ENCODE measurements at regions not wholly inside any gene's neighbourhood (a gene's known extent, or its start where the extent isn't known, plus 50 kb on each side); places are given as distances from the start of the nearest gene placed in this dataset.

GRCh38 chr10:131802156-131802915 lies 98.5 kb upstream of the PPP2R2D start:
- no peak for TF ChIP-seq CTCF (IDR thresholded peaks at IDR 0.05)

GRCh38 chr10:131802996-131803395 lies 97.8 kb upstream of the PPP2R2D start:
- no peak for TF ChIP-seq CTCF (IDR thresholded peaks at IDR 0.05)

- TF ChIP-seq CTCF (IDR thresholded peaks at IDR 0.05) = no peak
These were observed 96.9 kb upstream of the PPP2R2D start for GRCh38 chr10:131803860-131804425.

GRCh38 chr10:131804551-131805295 lies 96.1 kb upstream of the PPP2R2D start:
- no peak for TF ChIP-seq CTCF (IDR thresholded peaks at IDR 0.05)

GRCh38 chr10:131805696-131806095 lies 95.1 kb upstream of the PPP2R2D start:
- TF ChIP-seq CTCF (IDR thresholded peaks at IDR 0.05) = no peak

GRCh38 chr10:131806146-131806545 lies 94.7 kb upstream of the PPP2R2D start:
- no peak for TF ChIP-seq CTCF (IDR thresholded peaks at IDR 0.05)

- TF ChIP-seq CTCF (IDR thresholded peaks at IDR 0.05) = no peak
These were observed 94.0 kb upstream of the PPP2R2D start for GRCh38 chr10:131806646-131807317.

All from LNCAP (cell line).